ENCODE measurements at regions not wholly inside any gene's neighbourhood (a gene's known extent, or its start where the extent isn't known, plus 50 kb on each side); places are given as distances from the start of the nearest gene placed in this dataset.

DNA sequence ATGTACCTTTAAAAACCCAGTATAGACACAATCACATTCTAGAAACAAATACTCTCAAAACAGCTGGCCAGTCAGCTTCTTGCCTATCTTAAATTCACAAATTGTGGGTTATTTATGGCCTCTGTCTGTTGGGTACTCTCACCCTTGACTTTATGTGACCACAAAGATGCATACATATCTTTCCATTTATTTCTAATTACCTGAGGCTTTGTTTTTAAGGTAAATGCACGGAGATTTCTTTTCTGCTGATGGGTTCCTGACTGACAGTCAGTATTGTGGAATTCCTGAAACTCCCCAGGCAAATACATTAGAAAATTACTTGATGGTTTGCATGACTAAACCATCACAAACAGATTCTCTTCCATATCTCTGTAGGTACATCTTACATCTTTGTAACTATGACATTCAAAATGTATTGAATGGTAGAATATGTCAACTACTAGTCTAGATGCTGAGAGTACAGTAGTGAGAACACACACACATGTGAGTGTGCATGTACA, 107.7 kb downstream of the EDEM1 start:
- TF ChIP-seq, protein P1, sequence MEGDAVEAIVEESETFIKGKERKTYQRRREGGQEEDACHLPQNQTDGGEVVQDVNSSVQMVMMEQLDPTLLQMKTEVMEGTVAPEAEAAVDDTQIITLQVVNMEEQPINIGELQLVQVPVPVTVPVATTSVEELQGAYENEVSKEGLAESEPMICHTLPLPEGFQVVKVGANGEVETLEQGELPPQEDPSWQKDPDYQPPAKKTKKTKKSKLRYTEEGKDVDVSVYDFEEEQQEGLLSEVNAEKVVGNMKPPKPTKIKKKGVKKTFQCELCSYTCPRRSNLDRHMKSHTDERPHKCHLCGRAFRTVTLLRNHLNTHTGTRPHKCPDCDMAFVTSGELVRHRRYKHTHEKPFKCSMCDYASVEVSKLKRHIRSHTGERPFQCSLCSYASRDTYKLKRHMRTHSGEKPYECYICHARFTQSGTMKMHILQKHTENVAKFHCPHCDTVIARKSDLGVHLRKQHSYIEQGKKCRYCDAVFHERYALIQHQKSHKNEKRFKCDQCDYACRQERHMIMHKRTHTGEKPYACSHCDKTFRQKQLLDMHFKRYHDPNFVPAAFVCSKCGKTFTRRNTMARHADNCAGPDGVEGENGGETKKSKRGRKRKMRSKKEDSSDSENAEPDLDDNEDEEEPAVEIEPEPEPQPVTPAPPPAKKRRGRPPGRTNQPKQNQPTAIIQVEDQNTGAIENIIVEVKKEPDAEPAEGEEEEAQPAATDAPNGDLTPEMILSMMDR (IDR thresholded peaks at IDR 0.05), result no peak
- no peak for DNase-seq (ENCODE audit: low spot score)
- H3K4me3 ChIP-seq, result no peak overlapping the region
- H3K27ac ChIP-seq, result no peak overlapping the region

- H3K27ac ChIP-seq, result no peak overlapping the region
- TF ChIP-seq, protein P1 (IDR thresholded peaks at IDR 0.05), result no peak
- no peak overlapping the region for H3K4me3 ChIP-seq
- no peak for DNase-seq (ENCODE audit: low spot score)
Observed at GRCh38 chr3:5296362-5296761, 108.9 kb downstream of the EDEM1 start.

- TF ChIP-seq, protein P1 (IDR thresholded peaks at IDR 0.05), result no peak
- no peak for DNase-seq (ENCODE audit: low spot score)
- H3K27ac ChIP-seq, result no peak overlapping the region
- no peak overlapping the region for H3K4me3 ChIP-seq
Observed at GRCh38 chr3:5297895-5298294, 110.4 kb downstream of the EDEM1 start.

GRCh38 chr3:5298453-5298852, 110.9 kb downstream of the EDEM1 start:
- H3K27ac ChIP-seq, result no peak overlapping the region
- DNase-seq (ENCODE audit: low spot score), result no peak
- TF ChIP-seq, protein P1 (IDR thresholded peaks at IDR 0.05), result no peak

GRCh38 chr3:5299161-5299560, 111.7 kb downstream of the EDEM1 start:
- TF ChIP-seq, protein P1 (IDR thresholded peaks at IDR 0.05), result no peak
- Histone ChIP-seq H3K4me3 (no peak overlapping the region), H3K27ac (no peak overlapping the region)
- DNase-seq (ENCODE audit: low spot score), result no peak

More at GRCh38 chr3:5298453-5298852, 110.9 kb downstream of the EDEM1 start:
- H3K4me3 ChIP-seq, result no peak overlapping the region

- no peak overlapping the region for H3K27ac ChIP-seq
- no peak for DNase-seq (ENCODE audit: low spot score)
- no peak overlapping the region for H3K4me3 ChIP-seq
- TF ChIP-seq, protein P1 (IDR thresholded peaks at IDR 0.05), result no peak
Observed at GRCh38 chr3:5300638-5301037, 113.1 kb downstream of the EDEM1 start.

DNA sequence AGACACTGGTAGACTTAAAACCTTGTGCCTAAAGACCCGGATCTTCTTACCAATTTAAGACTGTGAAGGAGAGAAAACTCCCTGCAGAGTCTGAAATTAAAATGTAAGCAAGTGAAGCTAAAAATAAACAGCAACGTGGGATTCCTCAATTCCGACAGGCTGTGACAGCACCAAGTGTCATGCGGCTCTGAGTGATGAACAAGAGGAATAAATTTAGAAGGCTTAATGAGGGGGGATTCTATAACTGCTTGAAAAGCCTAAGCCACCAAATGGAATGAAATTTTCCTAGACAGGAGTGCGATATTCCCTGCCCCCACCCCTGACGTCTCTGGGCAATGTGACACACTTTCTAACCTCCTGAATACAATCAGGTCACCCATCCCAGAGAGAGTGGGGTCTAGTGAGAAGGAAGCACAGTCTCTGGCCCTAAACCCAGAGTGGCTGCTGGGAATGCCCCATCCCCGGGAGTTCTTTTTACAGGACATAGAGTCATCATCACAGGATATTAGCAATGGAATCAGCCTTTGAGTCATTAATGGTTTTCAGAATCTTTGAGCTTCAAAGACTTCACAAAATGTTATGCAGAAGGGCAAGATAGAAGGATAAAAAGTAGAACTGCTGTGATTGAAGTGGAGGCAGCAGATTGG, 114.3 kb downstream of the EDEM1 start:
- no peak for DNase-seq (ENCODE audit: low spot score)
- no peak overlapping the region for H3K27ac ChIP-seq
- TF ChIP-seq, protein P1 (IDR thresholded peaks at IDR 0.05), result no peak
- H3K4me3 ChIP-seq, result no peak overlapping the region

All from coronary artery (tissue), 2 donors.